Ovary (tissue), 7 donors: ENCODE measurements at regions not wholly inside any gene's neighbourhood (a gene's known extent, or its start where the extent isn't known, plus 50 kb on each side); places are given as distances from the start of the nearest gene placed in this dataset.

Source experiments
- DNase-seq, 5 donors: peaks; one replicate each; pipeline ENCODE4 v3.0.0-alpha.2; 2019 to 2020
- H3K27ac ChIP-seq, 2 donors: fragments of 200-600 bp; one replicate each; pipeline versions ENCODE4 v1.5.1 to v1.8.0; 2019 to 2022
- H3K27me3 ChIP-seq: fragments of 200-600 bp; one replicate; pipeline ENCODE4 v1.8.0; 2022
- H3K36me3 ChIP-seq: fragments of 200-600 bp; sonication (generic); one replicate; pipeline ENCODE4 v1.5.1; 2019
- H3K4me1 ChIP-seq: one replicate; pipeline ENCODE4 v1.8.1; 2013; ENCODE audit warnings: mild to moderate bottlenecking, moderate library complexity; ENCODE audit not compliant: insufficient read depth
- H3K4me3 ChIP-seq: fragments of 200-600 bp; sonication (generic); one replicate; pipeline ENCODE4 v1.5.1; 2017
- H3K9me3 ChIP-seq, 2 donors: fragments of 200-600 bp in 1 of 2; sonication (generic) in 1 of 2; one replicate each; pipeline versions ENCODE4 v1.5.1 to v1.8.1; 2013 to 2019; ENCODE audit warnings: mild to moderate bottlenecking in 1 of 2, moderate library complexity in 1 of 2
- EP300 ChIP-seq: sonication (generic); formaldehyde crosslinking; IDR thresholded peaks from one replicate; pipeline ENCODE4 v1.6.1; 2017; ENCODE audit warnings: antibody characterized with exemption
- POLR2A ChIP-seq: fragments of 450-650 bp; IDR thresholded peaks from one replicate; pipeline ENCODE4 v1.6.1; 2017; ENCODE audit warnings: antibody characterized with exemption, mild to moderate bottlenecking, moderate library complexity
- WGBS, 3 donors: extraction: QIAGEN DNeasy Blood & Tissue Kit in 1 of 3; methylation state at CpG; one replicate each; pipeline versions ENCODE4 v1.1.5 to v1.1.7; 2013 to 2017; 5-methylcytosine and 5-hydroxymethylcytosine counted together
- intact Hi-C, 4 donors: fragments of 100-400 bp; cut with DNase I; formaldehyde crosslinking; loops; one replicate each; pipeline versions ENCODE4 v1.11.0 to v1.15.1; 2022 to 2023
- TF ChIP-seq, protein P1 (sequence below), 3 donors: fragments of 450-650 bp in 2 of 3; fragments of 200-600 bp in 1 of 3; IDR thresholded peaks; one replicate each; pipeline versions ENCODE4 v1.5.1 to v1.8.0; 2016 to 2022; ENCODE audit warnings: antibody characterized with exemption in 3 of 3, mild to moderate bottlenecking in 1 of 3
- donor health status: DM: no; HTN: no; CAD: no; lungs with moderate emphysema.
- donor health status: DM: no; HTN: no; CAD: no.
- donor health status: Bipolar disorder and iron deficiency.
- donor health status: DM: no; HTN: no; CAD: no.
- donor health status: DM: yes; HTN: yes; CAD: no.

DNA sequence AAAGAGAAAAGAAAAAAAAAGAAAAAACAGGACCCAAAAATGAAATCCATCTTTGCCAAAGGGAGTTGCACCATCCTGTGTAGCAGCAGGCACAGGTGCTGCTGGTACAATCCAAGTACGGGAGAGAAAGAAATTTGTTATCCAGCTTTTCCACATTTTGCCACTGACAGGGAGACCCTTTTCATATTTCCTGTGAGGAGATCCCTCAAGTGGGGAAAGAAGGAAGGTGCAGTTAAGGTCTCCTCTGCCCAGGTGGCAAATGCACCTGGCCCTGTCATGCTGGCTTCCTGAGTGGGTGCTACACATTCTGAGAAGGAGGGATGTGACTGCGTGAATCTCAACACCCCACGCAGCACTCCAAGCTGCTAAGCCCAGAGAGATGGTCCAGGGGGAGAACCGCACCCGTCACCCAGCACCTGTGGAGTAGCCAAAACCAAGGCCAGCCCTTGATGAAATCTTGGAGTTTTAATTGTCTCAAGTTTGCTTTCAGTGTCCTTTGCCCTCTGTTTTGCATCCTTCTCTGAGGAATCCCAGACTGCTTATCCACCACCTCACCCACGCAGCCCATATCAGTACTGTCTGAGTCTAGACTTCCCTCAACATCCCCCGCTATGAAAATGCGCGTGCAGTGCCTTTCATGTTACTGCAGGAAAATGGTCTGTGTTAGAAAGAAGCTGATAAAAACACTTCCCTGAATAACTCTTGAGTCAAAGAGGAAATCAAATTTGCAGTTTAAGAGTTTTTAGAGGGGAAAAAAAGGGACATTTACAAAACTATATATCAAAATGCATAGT, 141.9 kb upstream of the THBS1 start:
- Histone ChIP-seq H3K4me3 (no peak overlapping the region), H3K27ac (no peak overlapping the region), H3K27me3 (no peaks in the 10 kb centered on the region), H3K9me3 (no peaks in the 10 kb centered on the region), H3K4me1 (peaks cover 12% of the 10 kb centered on the region), H3K36me3 (no peaks in the 10 kb centered on the region)
- WGBS, 3 donors = 15 to 27% (median 23%) methylated on average over 9 of the region's 9 CpGs
- DNase-seq = peak in 1 of 5 donors; percentile 37
- TF ChIP-seq, protein P1, sequence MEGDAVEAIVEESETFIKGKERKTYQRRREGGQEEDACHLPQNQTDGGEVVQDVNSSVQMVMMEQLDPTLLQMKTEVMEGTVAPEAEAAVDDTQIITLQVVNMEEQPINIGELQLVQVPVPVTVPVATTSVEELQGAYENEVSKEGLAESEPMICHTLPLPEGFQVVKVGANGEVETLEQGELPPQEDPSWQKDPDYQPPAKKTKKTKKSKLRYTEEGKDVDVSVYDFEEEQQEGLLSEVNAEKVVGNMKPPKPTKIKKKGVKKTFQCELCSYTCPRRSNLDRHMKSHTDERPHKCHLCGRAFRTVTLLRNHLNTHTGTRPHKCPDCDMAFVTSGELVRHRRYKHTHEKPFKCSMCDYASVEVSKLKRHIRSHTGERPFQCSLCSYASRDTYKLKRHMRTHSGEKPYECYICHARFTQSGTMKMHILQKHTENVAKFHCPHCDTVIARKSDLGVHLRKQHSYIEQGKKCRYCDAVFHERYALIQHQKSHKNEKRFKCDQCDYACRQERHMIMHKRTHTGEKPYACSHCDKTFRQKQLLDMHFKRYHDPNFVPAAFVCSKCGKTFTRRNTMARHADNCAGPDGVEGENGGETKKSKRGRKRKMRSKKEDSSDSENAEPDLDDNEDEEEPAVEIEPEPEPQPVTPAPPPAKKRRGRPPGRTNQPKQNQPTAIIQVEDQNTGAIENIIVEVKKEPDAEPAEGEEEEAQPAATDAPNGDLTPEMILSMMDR (IDR thresholded peaks at IDR 0.05) = no peak
- TF ChIP-seq EP300 = no peak
- no peak for TF ChIP-seq POLR2A
- intact Hi-C loops = no loop called here

DNA sequence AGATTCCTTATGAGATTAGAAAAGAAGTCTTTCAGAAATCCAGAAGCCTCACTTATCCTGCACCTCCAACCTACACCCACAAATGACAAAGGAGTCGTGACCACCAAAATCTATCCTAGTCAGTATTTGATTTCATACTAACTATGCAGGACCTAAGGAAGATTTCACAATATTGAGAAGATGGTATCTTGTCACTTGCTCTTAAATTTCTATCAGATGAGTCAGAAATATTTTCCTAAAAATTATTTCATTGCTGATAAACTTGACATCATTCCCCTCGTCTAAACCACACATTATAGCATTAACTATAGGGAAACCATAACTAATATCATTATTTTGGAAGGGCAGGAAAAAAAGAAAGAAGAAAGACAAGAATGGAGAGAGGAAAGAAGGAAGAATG, 138.0 kb upstream of the THBS1 start:
- 81 to 89% (median 88%) methylated on average over 2 of the region's 2 CpGs for WGBS, 3 donors
- H3K36me3 ChIP-seq = no peaks in the 10 kb centered on the region
- peaks cover 7% of the 10 kb centered on the region for H3K4me1 ChIP-seq
- no peaks in the 10 kb centered on the region for H3K27me3 ChIP-seq
- intact Hi-C loops = no loop called here
- no peak for DNase-seq
- no peaks in the 10 kb centered on the region for H3K9me3 ChIP-seq
- no peak overlapping the region for H3K4me3 ChIP-seq
- TF ChIP-seq POLR2A (no peak), EP300 (no peak)
- TF ChIP-seq, protein P1 (IDR thresholded peaks at IDR 0.05) = no peak
- H3K27ac ChIP-seq = no peak overlapping the region

DNA sequence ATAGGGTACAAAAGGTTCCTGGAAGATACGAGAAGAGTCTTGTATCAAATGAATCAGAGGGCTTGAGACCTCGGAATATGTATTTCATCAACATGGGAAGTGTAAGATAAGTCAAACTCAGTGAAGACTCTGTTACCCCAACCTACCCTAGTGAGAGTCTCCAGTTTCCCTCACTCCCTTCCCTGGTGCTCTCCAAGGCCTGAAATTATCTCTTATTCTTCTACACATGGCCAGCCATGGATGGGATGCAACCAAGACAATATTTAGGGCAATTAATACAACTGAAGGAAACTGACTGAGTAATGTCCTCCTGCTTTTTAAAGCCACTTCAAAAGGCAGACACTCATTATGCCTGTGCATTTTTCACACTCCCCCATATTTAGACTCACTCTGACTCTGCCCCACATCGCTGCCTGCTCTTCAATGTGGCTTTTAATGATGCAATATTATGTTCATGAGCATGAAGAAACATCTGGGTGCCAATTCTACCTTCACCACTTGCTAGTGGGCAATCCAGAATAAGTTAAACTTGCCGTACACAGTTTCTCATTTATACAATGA, 137.1 kb upstream of the THBS1 start:
- H3K4me1 ChIP-seq = peaks cover 5% of the 10 kb centered on the region
- no peaks in the 10 kb centered on the region for H3K36me3 ChIP-seq
- H3K9me3 ChIP-seq = no peaks in the 10 kb centered on the region
- no peak overlapping the region for H3K4me3 ChIP-seq
- no peak overlapping the region for H3K27ac ChIP-seq
- no peaks in the 10 kb centered on the region for H3K27me3 ChIP-seq
- WGBS, 3 donors = 96 to 97% (median 97%) methylated on average over 4 of the region's 4 CpGs
- intact Hi-C loops = no loop called here
- TF ChIP-seq, protein P1 (IDR thresholded peaks at IDR 0.05) = no peak
- TF ChIP-seq POLR2A (no peak), EP300 (no peak)
- no peak for DNase-seq

DNA sequence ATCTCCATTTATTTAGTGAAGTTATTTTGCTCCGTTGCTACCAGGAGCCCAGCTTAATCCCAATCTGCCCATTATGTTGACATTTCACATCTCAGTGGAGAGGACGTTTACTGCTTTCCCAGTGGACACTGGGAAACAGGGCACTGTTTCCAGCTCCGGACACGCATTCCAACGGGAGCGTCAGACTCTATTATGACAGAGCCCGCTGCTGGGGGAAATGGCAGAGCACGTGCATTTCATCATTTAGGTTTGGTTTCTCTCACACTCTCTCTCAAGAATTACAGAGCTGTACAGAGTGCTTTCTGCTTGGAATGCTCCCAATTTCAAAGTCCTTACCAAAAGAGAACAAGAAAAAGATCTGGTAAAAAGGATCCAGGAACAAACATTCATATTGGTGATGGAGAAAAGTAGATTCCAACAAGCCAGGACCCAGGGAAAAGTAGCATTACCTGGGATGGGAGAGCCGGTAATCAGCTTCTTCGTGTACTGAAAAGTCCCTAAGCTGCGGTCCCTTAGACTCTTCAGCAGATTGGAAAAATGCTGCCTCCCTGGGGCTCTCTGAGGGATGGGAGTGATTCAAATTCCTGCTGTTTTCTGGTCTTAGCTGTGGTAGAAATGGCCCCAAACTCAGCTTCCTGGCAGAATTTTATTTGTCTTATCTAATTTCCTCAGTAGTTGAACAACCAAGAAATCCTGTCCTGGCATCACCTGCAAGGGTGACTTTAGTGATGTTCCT, 136.0 kb upstream of the THBS1 start:
- WGBS, 3 donors = 84 to 88% (median 87%) methylated on average over 11 of the region's 11 CpGs
- intact Hi-C loops = no loop called here
- Histone ChIP-seq H3K9me3 (no peaks in the 10 kb centered on the region), H3K4me1 (no peaks in the 10 kb centered on the region), H3K4me3 (no peak overlapping the region), H3K27me3 (no peaks in the 10 kb centered on the region), H3K36me3 (no peaks in the 10 kb centered on the region), H3K27ac (no peak overlapping the region)
- TF ChIP-seq, protein P1 (IDR thresholded peaks at IDR 0.05) = no peak
- TF ChIP-seq EP300 (no peak), POLR2A (no peak)
- no peak for DNase-seq
